Activated naive CD4-positive, alpha-beta T cell treated with anti-CD3 and anti-CD28 coated beads, Interleukin-2, amount 50 U/mL, for 72 hours (primary cell): ENCODE measurements at regions not wholly inside any gene's neighbourhood (a gene's known extent, or its start where the extent isn't known, plus 50 kb on each side); places are given as distances from the start of the nearest gene placed in this dataset.

Experiments
- ATAC-seq, 2 donors: fragments of 150-1000 bp; cut with Tn5 transposase; 2 replicates each; pipeline ENCODE4 v1.10.0; 2021; ENCODE audit warnings: mild to moderate bottlenecking in 2 of 2, moderate library complexity in 2 of 2
- DNase-seq, 2 donors: peaks; one replicate each; pipeline ENCODE4 v3.0.0; 2021 to 2022; ENCODE audit warnings: low spot score in 2 of 2
- H3K27ac Mint-ChIP-seq, 2 donors: one replicate each; pipeline ENCODE4 v1.8.0; 2022; ENCODE audit warnings: mild to moderate bottlenecking in 2 of 2, mixed read lengths in 2 of 2
- H3K36me3 Mint-ChIP-seq, 2 donors: one replicate each; pipeline ENCODE4 v1.8.0; 2022; ENCODE audit warnings: mixed read lengths in 2 of 2
- H3K9me3 Mint-ChIP-seq, 2 donors: one replicate each; pipeline ENCODE4 v1.8.0; 2022; ENCODE audit warnings: mixed read lengths in 2 of 2

- Mint-ChIP-seq H3K36me3 (no peaks in the 10 kb centered on the region), H3K27ac (no peak overlapping the region), H3K9me3 (no peaks in the 10 kb centered on the region)
- no peak for ATAC-seq
- DNase-seq, result peak in 1 of 2 donors; percentile 41
These were observed 70.3 kb downstream of the KCNF1 start for GRCh38 chr2:10981941-10982431.

- H3K9me3 Mint-ChIP-seq, result no peaks in the 10 kb centered on the region
- no peak overlapping the region for H3K27ac Mint-ChIP-seq
- ATAC-seq, result no peak
- H3K36me3 Mint-ChIP-seq, result no peaks in the 10 kb centered on the region
- DNase-seq, result peak in 1 of 2 donors; percentile 28
These were observed 71.4 kb downstream of the KCNF1 start for GRCh38 chr2:10982931-10983701.

- Mint-ChIP-seq H3K36me3 (no peaks in the 10 kb centered on the region), H3K9me3 (no peaks in the 10 kb centered on the region), H3K27ac (no peak overlapping the region)
- DNase-seq (no peak), ATAC-seq (no peak)
These were observed 72.0 kb downstream of the KCNF1 start for GRCh38 chr2:10983711-10984110.

GRCh38 chr2:10984418-10985135, 72.8 kb downstream of the KCNF1 start:
- no peak for ATAC-seq
- Mint-ChIP-seq H3K9me3 (no peaks in the 10 kb centered on the region), H3K27ac (peak overlapping the region in 1 of 2 donors; percentile 19), H3K36me3 (no peaks in the 10 kb centered on the region)
- DNase-seq, result no peak

GRCh38 chr2:10985260-10985659, 73.5 kb downstream of the KCNF1 start:
- no peaks in the 10 kb centered on the region for H3K9me3 Mint-ChIP-seq
- no peak overlapping the region for H3K27ac Mint-ChIP-seq
- no peak for ATAC-seq
- no peak for DNase-seq
- H3K36me3 Mint-ChIP-seq, result no peaks in the 10 kb centered on the region

GRCh38 chr2:10985901-10986535, 74.3 kb downstream of the KCNF1 start:
- ATAC-seq (no peak), DNase-seq (peak in 1 of 2 donors; percentile 46)
- H3K36me3 Mint-ChIP-seq, result no peaks in the 10 kb centered on the region
- H3K9me3 Mint-ChIP-seq, result no peaks in the 10 kb centered on the region
- peak overlapping the region in 1 of 2 donors; percentile 14 for H3K27ac Mint-ChIP-seq

GRCh38 chr2:10987439-10987838, 75.7 kb downstream of the KCNF1 start:
- no peak for ATAC-seq
- Mint-ChIP-seq H3K9me3 (no peaks in the 10 kb centered on the region), H3K27ac (no peak overlapping the region), H3K36me3 (no peaks in the 10 kb centered on the region)
- DNase-seq, result peak in 1 of 2 donors; percentile 18

GRCh38 chr2:10987861-10988260, 76.1 kb downstream of the KCNF1 start:
- ATAC-seq, result no peak
- Mint-ChIP-seq H3K36me3 (no peaks in the 10 kb centered on the region), H3K27ac (no peak overlapping the region), H3K9me3 (no peaks in the 10 kb centered on the region)
- no peak for DNase-seq

GRCh38 chr2:10989151-10989550, 77.4 kb downstream of the KCNF1 start:
- Mint-ChIP-seq H3K27ac (peak overlapping the region in 1 of 2 donors; percentile 55), H3K9me3 (no peaks in the 10 kb centered on the region), H3K36me3 (no peaks in the 10 kb centered on the region)
- DNase-seq (no peak), ATAC-seq (no peak)

- DNase-seq (no peak), ATAC-seq (no peak)
- Mint-ChIP-seq H3K27ac (peak overlapping the region in 1 of 2 donors; percentile 51), H3K36me3 (no peaks in the 10 kb centered on the region), H3K9me3 (no peaks in the 10 kb centered on the region)
These were observed 78.0 kb downstream of the KCNF1 start for GRCh38 chr2:10989782-10990181.

- ATAC-seq (no peak), DNase-seq (peak in 1 of 2 donors; percentile 26)
- H3K27ac Mint-ChIP-seq, result no peak overlapping the region
- H3K9me3 Mint-ChIP-seq, result no peaks in the 10 kb centered on the region
- H3K36me3 Mint-ChIP-seq, result no peaks in the 10 kb centered on the region
These were observed 78.9 kb downstream of the KCNF1 start for GRCh38 chr2:10990561-10991111.

- H3K27ac Mint-ChIP-seq, result no peak overlapping the region
- no peaks in the 10 kb centered on the region for H3K36me3 Mint-ChIP-seq
- DNase-seq (no peak), ATAC-seq (no peak)
- H3K9me3 Mint-ChIP-seq, result no peaks in the 10 kb centered on the region
These were observed 80.5 kb downstream of the KCNF1 start for GRCh38 chr2:10992023-10992791.

- H3K36me3 Mint-ChIP-seq, result no peaks in the 10 kb centered on the region
- no peak for ATAC-seq
- H3K9me3 Mint-ChIP-seq, result no peaks in the 10 kb centered on the region
- peak overlapping the region in 1 of 2 donors; percentile 44 for H3K27ac Mint-ChIP-seq
- DNase-seq, result peak in 1 of 2 donors; percentile 38
These were observed 81.3 kb downstream of the KCNF1 start for GRCh38 chr2:10993001-10993481.

GRCh38 chr2:10995366-10995970, 83.7 kb downstream of the KCNF1 start:
- H3K9me3 Mint-ChIP-seq, result no peaks in the 10 kb centered on the region
- no peaks in the 10 kb centered on the region for H3K36me3 Mint-ChIP-seq
- no peak overlapping the region for H3K27ac Mint-ChIP-seq
- peak in 1 of 2 donors; percentile 30 for DNase-seq
- no peak for ATAC-seq

GRCh38 chr2:11004199-11004598, 92.5 kb downstream of the KCNF1 start:
- no peaks in the 10 kb centered on the region for H3K36me3 Mint-ChIP-seq
- no peak for DNase-seq
- ATAC-seq, result peak in 1 of 2 donors; percentile 69
- H3K27ac Mint-ChIP-seq, result no peak overlapping the region
- H3K9me3 Mint-ChIP-seq, result no peaks in the 10 kb centered on the region

- Mint-ChIP-seq H3K27ac (no peak overlapping the region), H3K36me3 (no peaks in the 10 kb centered on the region), H3K9me3 (peaks cover under 1% of the 10 kb centered on the region in 2 donors)
- ATAC-seq, result no peak
- DNase-seq, result no peak
These were observed 93.3 kb downstream of the KCNF1 start for GRCh38 chr2:11005032-11005431.
